HG03135 (cell line): ENCODE measurements at regions not wholly inside any gene's neighbourhood (a gene's known extent, or its start where the extent isn't known, plus 50 kb on each side); places are given as distances from the start of the nearest gene placed in this dataset.
"Not testable (repeated sequence)": the region's sequence is repeated elsewhere in the genome, so short reads cannot be mapped to it uniquely, and the experiment has no call there.

Experiments used
- ATAC-seq: cut with Tn5 transposase; IDR thresholded peaks from one replicate; pipeline ENCODE4 v1.9.1; 2021; ENCODE audit warnings: mild to moderate bottlenecking, moderate library complexity; ENCODE audit not compliant: unreplicated experiment

- not testable (repeated sequence) for ATAC-seq
Observed at GRCh38 chr7:142575351-142575750, 173.9 kb upstream of the PRSS1 start.

GRCh38 chr7:142571581-142571980 lies 177.7 kb upstream of the PRSS1 start:
- no peak for ATAC-seq

GRCh38 chr7:142569851-142570250 lies 179.4 kb upstream of the PRSS1 start:
- no peak for ATAC-seq

- ATAC-seq = no peak
Observed at GRCh38 chr7:142568435-142569097, 180.7 kb upstream of the PRSS1 start.

- no peak for ATAC-seq
Observed at GRCh38 chr7:142567201-142568075, 181.8 kb upstream of the PRSS1 start.

GRCh38 chr7:142566271-142566670 lies 183.0 kb upstream of the PRSS1 start:
- no peak for ATAC-seq

GRCh38 chr7:142564125-142564524 lies 185.1 kb upstream of the PRSS1 start:
- ATAC-seq = not testable (repeated sequence)

- no peak for ATAC-seq
Observed at GRCh38 chr7:142563470-142563869, 185.8 kb upstream of the PRSS1 start.

GRCh38 chr7:142562688-142563087 lies 186.6 kb upstream of the PRSS1 start:
- ATAC-seq = no peak

GRCh38 chr7:142561396-142561795 lies 187.9 kb upstream of the PRSS1 start:
- not testable (repeated sequence) for ATAC-seq

- ATAC-seq = not testable (repeated sequence)
Observed at GRCh38 chr7:142560770-142561169, 188.5 kb upstream of the PRSS1 start.

GRCh38 chr7:142560166-142560565 lies 189.1 kb upstream of the PRSS1 start:
- ATAC-seq = no peak

- ATAC-seq = peak; percentile 89
Observed at GRCh38 chr7:142557971-142558582, 191.2 kb upstream of the PRSS1 start.

GRCh38 chr7:142556740-142557139 lies 192.5 kb upstream of the PRSS1 start:
- no peak for ATAC-seq

GRCh38 chr7:142554560-142555532 lies 194.4 kb upstream of the PRSS1 start:
- no peak for ATAC-seq

GRCh38 chr7:142553216-142553615 lies 196.1 kb upstream of the PRSS1 start:
- no peak for ATAC-seq

GRCh38 chr7:142548978-142549377 lies 200.3 kb upstream of the PRSS1 start:
- no peak for ATAC-seq

- ATAC-seq = no peak
Observed at GRCh38 chr7:142546452-142546851, 202.8 kb upstream of the PRSS1 start.

GRCh38 chr7:142542942-142543341 lies 206.3 kb upstream of the PRSS1 start:
- ATAC-seq = no peak

GRCh38 chr7:142542105-142542504 lies 207.2 kb upstream of the PRSS1 start:
- no peak for ATAC-seq

- ATAC-seq = no peak
Observed at GRCh38 chr7:142540371-142540770, 208.9 kb upstream of the PRSS1 start.
